A172 (cell line): ENCODE measurements at regions not wholly inside any gene's neighbourhood (a gene's known extent, or its start where the extent isn't known, plus 50 kb on each side); places are given as distances from the start of the nearest gene placed in this dataset.
"Not testable (repeated sequence)": the region's sequence is repeated elsewhere in the genome, so short reads cannot be mapped to it uniquely, and the experiment has no call there.

Experiments
- DNase-seq: peaks from one replicate; pipeline ENCODE4 v3.0.0-alpha.2; 2015; ENCODE audit warnings: low spot score

DNA sequence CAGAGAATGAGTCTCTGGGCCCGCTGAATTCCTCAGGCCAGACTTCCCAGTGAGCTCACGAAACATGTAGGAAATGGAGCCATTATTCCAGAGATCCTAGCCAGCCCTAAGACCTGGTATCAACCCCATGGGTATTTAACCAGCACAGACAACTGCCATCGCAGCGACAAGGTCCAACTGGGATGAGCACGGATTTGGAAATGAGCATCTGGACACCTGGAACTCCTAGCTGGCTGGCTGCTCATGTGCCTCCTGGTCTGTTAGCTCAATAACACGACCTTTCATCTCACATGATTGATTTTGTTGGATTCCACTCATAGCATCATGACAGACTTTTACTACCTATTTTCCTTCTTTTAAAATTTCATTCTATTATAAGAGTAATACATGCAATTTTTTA is 51.0 kb downstream of the POU3F3 start:
- no peak for DNase-seq

DNA sequence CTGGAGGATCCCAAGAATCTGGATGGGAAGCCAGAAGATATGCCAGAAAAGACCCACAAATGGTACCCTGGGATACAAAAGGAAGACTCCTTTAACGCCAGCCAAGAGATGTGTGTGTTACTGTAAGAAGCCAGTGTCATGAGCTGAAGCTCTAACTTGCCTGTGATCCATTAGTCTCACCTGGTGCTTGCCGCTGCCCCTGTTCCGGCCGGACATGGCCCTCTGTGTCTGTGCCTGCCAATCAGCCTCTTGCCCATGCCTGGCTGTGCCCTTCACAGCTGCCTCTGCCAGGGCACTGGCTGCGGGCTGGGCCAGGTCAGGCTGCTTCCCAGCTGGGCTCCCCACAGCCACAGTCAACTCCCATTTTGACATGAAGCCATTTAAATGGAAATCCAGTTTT is 55.4 kb downstream of the POU3F3 start:
- no peak for DNase-seq

DNA sequence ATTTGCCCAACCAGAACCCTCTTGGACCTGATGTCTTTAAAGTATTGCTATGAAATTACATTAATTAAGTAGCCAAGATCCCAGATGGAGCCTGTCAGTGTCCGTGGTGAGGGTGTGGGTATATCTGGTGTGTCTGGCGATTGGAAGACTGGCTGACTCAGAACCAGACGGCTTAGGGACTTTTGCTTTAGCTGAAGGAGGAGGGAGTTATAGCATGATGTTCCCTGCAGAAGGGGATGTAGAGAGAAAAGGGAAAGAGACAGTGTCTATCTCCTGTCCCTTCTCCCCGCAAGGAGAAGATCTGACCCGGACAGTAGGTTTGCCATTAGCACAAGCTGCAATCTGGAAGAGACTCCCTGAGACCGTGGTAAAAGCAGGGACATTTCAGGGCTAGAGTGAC is 60.6 kb downstream of the POU3F3 start:
- no peak for DNase-seq

DNA sequence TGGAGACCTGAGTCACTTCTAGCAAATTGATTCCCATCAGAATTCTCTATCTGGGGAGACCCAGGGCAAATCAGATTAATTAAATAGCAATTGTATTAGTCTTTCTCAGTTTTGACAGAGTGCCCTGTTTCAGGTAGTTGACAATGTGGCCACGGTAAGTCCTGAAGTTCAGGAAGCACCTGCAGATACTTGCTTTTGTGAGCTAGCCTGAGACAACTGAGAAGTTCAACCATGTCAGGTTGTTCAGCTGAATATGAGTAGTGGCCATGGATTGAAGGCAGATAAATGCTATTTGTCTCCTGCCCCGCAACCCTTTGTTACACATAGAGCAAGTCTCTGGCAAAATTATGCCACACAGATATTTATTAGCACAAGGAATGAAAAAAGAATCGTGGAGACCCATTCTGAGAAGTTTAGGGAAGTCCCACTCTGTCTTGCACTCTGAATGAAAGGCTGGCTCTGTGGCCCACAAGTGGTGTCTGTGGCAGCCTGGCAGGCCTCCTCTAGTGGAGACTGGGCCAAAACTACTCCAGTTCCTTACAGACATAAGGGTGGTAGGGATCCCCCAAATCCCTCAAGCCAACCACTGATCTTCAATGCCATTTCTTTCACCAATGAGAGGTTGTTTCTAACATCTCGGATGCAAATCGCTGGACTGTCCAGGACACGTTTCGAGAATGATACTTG is 61.3 kb downstream of the POU3F3 start:
- DNase-seq = no peak

DNA sequence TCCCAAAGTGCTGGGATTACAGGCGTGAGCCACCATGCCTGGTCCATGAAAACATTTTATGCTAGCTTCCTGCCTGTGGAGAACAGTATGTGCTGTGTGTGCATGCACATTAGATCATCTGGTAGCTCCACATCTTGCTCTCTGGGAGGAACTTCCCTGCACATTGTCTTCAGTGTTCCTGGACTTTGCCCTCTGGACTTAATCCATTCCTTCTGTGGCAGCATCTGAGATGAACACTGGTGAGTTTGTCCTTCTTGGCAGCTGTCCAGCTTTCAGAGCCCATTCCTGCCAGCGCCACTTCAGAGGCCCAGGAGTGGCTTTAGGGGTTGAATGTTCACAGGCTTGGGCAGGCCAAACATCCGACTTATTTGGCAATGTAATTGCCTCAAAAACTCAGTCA is 65.2 kb downstream of the POU3F3 start:
- no peak for DNase-seq

DNA sequence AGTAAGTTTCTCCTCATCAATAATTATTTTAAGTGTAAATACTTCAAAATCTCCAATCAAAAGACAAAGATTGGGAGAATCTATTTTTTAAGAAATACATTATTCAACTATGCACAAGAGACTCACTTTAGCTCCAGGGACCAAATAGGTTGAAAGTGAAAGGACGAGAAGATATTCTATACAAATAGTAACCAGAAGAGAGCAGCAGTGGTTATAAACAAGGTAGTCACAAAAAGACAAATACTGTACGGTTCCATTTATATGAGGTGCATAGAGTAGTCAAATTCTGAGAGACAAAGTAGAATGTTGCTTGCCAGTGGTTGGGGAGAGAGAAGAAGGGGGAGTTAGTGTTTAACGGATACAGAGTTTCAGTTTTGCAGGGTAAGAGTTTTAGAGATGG is 69.8 kb downstream of the POU3F3 start:
- no peak for DNase-seq

DNA sequence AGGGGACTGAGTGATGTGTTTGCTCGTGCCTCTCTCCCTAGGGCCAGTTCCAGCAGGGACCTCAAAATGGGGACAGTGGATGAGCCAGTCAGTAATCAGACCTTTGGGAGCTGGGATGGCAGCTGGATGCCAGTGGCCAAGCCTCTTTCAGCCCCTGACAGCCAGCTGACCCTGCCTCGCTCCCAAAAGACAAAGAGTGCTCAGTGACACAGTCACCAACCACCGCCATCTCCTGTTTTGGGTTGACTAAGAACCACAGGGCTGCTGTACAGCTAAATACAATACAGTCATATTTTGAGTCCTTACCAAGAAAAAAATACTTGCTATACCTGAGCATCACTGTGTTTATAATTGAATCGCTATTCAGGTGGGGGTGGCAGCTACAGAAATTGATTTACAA is 75.7 kb downstream of the POU3F3 start:
- no peak for DNase-seq

DNA sequence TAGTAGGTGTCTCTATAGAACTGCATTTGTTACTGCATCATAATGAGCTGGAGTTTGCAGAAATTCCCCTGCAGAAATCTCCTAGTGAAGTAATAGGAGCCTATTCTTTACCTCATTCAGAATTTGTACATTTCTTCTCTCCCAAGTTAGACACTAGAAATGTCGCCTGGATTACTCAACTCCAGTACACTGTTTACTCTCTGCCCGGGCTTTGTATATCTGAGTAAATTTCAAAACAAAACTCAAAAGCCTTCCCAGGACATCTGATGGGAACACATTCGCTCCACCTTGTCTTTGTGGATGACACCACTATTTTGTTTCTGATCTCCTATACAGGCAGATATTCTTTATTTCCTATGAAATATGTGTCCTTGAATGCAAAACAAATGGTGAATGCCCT is 76.8 kb downstream of the POU3F3 start:
- DNase-seq = no peak

DNA sequence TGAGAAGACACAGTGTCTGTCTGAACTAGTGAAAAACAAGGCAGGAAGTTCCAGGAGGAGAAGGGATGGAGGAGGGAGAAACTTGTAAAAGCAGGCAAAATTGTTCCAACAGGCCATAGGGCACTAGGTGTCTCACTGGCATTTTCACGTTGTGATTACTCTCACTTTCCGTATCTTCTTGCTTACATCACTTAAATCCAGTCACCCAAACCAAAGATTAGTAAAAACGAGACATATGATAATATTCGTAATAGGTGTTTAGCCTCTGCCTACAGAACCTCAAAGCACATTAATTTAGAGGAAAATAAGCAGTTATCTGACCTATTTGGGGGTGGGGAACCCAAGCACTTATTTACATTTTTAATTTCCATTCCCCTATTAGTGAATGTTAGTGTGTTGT is 78.3 kb downstream of the POU3F3 start:
- DNase-seq = no peak

DNA sequence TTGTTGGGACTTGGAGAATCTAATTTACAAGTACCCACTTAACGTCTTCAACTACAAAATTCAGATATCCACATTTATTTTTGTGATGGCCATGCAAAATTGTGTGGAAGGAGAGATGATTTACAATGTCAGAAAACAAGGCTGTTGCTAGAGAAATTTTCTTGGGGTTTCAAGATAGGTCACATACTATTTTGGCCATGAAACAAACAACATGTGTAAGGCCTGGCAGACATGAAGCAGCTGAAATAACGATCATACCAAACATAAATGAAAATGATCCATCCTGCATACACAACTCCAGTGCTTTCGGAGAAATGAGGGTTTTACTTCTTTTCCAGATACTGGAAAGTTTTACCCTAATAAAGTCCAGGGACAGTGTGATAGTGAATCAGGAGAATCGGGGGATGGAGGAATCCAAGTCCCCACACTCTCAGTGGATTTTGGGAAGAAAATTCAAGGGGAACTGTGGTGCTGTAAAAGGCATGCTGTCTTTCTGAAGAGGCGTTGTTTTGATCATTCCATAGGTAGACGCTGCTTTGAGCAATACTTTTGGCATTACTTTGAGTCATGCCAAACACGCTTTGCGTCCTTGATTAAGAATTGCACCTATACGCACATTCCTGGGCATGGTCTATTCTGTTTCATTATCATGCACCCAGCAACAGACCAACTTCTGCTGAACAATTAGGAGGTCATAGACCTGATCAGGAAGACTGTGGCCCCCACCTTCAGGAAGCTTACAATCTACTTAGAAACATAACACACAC is 79.4 kb downstream of the POU3F3 start:
- DNase-seq = no peak

DNA sequence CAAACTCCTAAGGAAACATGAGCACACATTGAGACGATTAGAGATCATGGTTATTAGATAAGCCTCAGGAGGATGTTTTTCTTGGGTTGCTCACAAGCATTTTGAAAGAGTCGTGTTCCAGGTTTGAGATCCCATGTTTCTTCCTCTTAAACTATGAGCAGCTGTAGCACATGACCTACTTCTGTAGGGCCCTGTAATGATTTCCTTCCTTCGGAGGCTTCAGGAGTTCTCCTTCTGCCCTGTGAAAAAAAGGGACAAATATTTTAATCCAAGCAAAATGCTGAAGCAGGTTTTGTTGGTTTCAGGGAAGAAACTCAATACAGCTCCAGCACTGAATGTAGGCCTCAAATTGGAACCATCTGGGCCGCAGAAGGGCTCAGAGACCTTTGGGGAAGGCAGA is 82.6 kb downstream of the POU3F3 start:
- DNase-seq = no peak

DNA sequence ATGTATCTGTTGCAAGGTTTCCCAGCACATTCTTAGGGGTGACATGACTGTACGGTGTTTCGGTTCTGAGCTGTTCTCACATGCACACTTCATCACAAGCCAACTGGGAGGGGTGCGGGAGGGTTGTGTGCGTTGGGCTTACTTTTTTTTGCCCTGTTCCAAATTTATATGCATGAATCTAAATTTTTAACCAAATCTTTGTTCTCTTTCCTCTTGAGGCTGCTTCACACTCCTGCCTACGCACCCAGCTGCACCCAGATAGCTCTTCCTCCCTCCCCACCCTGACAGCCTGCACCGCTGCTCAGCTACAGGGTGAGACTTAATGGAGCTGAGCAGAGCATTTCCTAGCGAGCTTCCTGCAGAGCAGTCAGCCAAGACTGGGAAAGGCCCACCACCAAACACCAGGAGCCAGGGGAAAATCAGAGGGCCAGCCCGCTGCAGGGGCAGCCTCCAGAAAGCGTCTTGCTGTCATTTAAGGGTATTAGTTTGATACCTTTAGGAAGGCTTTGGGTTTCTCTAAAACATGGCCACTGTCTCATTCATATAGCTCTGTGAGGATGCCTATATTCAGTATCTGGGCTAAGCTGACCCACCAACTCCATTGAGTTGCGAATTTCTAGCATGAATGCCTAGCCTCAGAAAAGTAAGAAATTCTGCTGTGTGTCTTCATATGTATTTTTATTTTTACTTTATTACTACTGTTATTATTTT is 84.5 kb downstream of the POU3F3 start:
- no peak for DNase-seq

DNA sequence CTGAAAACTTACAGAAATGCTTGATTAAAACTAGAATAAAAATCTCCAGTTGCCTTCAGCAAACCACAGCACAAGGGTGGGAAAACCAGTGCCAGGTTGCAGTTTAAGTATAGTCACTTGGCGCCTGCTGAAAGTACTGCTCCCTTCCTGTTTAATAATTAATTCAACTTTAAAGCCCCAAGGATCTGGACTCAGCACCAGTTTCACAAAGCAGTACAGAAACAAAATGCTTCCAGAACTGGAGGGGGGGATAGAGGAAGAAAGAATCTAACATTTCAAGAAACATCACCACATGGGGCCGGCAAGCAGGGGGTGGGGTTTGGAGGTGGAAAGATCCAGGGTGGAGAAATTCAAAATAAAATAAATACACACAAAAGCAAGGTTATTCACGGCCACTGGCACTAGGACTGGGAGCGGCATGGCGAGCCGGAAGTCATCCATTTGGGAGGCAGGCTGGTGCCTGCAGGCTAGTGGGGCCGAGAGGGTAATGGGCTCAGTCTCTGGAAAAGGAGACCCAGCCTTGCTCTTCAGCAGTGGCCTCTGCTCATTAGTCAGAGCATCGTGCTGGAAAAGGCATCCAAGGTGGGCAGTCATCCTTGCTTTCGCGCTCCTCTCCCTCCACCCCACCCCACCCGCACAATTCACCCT is 85.8 kb downstream of the POU3F3 start:
- DNase-seq = no peak

DNA sequence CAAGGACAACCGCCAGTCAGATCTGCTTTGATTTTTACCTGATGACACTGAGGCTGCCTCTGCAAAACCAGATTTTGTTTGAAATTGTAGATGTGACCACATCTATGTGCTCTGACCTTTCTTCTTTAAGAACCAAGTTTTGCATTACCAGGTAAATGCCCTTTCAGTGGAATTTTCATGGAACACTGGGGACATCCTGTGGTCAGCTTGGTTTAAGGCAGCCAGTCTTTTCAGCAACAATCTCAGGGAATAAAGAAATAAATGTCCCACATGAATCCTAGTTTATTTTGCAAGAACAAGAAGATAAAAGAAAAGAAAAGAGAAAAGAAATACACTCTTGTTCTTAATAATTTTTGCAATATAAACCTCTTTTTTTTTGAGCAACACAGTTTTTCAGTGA is 90.6 kb downstream of the POU3F3 start:
- DNase-seq = peak; percentile 34

DNA sequence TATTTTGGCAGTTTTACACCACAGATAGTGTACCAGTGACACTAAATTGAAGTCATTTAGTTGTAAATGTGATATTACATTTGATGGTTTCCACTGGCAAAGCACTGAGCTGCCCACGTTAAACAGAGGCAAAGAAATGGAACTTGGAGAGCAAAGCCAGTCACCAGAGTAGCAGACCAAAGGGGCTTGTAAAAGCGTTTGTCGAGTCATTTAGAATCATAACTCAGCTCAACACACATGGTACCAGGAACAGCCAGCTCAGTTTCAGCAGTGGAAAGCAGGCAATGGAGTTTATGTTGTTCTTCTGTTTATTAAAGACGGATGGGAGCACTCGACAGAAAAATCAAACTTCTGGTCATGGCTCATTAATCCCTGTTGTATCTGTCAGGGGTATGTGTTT is 91.2 kb downstream of the POU3F3 start:
- DNase-seq = no peak

DNA sequence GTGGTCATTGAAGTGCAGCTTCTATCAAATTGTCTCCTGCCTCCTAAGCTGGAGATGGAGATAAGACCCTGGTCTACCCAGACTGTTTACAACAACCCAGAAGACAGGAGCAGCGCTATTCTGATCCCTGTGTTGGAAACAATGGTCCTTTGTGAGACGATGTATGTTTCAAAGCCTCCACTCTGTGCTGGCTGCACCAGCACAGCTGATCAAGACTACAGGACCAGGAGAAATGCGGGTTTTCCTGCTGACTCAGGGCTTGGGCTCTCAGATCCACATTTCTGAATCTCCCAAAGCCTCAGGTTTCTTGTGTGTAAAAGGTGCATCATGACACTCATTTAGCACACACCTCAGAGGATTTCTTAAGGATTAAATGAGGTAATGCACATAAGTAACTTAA is 92.0 kb downstream of the POU3F3 start:
- DNase-seq = no peak

DNA sequence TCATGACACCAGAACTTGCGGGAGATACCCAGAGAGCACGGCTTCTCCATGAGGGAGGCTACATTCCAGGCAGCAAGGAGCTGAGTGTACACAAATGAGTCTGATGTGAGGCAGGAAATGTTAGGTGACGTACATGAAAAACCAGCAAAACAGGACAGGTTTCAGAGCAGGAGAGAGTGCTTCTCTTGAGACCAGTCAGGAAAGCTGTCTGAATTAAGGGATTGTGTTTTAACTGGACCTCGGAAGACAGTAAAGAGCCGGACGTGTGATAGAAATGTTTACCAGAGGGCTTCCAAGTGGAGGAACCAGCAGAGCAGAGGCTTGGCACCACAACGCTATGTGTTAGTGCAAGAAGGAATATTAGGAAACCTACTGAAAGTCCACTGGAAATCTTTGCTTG is 90.4 kb upstream of the MRPS9 start:
- DNase-seq = not testable (repeated sequence)

DNA sequence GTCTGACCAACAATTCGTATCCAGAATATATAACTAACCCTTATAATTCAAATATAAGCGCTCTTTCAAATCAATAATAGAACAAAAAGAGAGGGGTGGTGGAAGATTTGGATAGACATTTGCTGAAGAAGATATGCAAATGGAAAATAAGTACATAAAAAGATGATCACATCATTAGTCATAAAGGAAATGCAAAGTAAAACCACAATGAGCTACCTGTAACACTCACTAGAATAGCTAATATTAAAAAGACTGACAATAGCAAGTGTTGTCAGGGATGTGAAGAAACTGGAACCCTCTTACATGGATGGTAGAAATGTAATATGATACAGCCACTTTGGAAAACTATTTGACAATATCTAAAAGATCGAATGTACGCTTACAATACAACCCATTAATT is 84.9 kb upstream of the MRPS9 start:
- DNase-seq = no peak

DNA sequence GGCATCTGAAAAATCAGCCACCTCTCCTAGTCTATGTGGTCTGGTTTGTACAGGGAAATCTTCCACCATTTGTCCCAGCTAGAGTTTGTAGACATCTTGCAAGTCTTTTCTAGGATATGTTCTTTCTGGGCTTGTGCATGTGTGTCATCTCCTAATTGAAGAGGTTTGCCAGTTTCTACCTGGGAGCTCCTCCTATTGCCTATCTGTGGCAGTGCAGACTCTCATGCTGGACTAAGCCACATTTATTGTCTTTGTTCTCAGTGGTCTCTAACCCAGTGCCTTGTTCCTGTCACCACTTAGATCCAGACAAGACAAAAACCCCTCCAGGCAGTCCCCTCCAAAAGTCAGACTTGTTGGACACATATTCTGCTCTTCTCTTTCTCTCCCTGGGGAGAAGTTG is 72.0 kb upstream of the MRPS9 start:
- DNase-seq = no peak

DNA sequence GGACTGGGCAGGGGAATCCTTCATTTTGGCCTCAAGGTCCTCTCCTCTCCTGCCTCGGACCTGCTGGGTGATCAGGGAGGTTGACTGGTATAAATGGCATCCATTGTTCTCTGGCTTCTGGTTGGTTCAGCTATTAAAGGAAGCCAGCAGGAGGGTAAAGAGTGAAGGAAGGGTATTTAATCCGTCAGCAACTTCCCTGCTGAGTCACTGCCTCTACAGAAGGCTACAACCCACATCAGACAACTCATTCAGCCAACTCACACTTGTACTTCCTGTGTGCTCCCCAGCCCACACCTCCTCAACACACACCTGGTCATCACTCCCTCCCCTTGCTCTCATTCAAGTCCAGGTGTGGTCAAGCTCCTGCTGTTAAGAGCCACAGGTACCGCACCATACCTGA is 68.3 kb upstream of the MRPS9 start:
- DNase-seq = peak; percentile 55

DNA sequence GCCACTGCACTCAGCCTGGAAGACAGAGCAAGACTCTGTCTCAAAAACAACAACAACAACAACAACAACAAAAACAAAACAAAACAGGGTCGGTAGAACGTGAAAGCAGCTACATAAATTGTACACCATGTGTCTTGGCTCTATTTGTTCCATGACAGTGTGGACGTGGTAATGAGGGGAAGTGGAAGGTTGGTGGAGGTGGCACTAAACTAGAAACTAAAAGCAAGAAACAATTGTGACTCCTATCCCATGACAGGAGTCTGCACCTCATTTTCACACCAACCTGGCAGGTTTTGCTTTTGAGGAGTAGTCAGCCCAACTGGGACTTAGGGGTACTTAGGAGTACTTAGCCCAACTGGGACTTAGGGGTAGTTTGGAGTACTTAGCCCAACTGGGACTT is 62.5 kb upstream of the MRPS9 start:
- no peak for DNase-seq

DNA sequence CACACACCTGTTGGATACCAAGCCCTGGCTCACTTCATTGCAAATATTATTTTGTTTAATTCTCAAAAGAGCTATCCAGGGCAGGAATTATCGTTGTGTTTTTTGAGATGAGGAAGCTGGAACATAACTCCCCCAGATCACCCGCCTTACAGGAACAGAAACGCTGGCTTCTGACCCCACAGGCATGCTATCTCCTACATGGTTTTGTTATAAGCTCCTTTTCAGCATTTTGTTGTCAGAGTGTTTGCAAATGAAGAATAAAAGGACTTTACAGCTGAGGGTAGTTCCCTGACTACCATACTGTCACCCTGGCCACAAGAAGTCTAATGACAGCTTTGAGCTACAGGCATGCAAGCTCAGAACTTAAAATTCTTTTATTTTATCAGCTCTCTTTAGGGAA is 62.0 kb upstream of the MRPS9 start:
- no peak for DNase-seq
